ENCODE measurements at regions not wholly inside any gene's neighbourhood (a gene's known extent, or its start where the extent isn't known, plus 50 kb on each side); places are given as distances from the start of the nearest gene placed in this dataset.

DNA sequence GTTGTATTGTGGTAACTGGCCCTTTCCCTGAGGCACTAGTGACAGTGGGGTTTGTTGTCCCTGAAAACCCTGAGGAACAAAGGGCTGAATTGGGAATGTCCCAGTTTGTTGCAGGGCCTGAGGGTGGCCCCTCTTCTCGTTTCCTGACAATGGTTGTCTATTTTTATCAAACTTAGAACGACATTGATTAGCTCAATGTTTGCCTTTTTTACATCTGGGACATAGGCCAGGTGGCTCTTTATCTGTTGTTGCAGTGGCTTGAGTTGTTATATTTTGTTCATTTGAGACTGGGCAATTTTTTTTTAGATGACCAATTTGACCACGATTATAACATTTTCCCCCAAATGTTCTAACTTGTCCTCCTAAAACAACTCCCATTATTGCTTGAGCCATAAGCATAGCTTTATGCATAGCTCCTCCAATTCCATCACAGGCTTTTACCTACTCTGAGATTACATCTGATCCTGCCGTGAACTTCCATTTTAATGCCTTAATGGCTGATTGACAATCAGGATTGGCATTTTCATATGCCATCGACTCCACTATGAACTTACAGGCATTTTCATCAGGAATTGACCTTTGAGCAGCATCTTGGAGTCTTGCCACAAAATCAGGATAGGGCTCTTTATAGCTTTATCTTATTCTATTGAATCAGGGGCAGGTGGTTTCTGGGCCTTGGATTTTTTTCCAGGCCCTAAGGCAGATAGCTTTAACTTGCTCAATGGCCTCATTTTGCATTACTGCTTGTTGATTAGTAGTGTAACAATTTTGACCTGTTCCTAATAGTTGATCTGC is 604.3 kb downstream of the ALG10 start:
- no peak for FAIRE-seq
- no peak overlapping the region for H3K27ac ChIP-seq

More for the DNA sequence above, 604.3 kb downstream of the ALG10 start:
- DNase-seq (ENCODE audit: low read depth in 1 of 2, low spot score in 1 of 2) (no peak), ATAC-seq (no peak)
- ChIA-PET POLR2A (no interaction called here), CTCF (interaction anchor here (1.0 to 1.5 kb wide), 3 partner anchors 502 to 588 kb away, joined by 3 to 5 read pairs (median 5); no protein-coding TSS in a partner anchor)
- Histone ChIP-seq H3K4me3 (no peak overlapping the region), H3K4me1 (no peaks in the 10 kb centered on the region), H3K9me3 (no peaks in the 10 kb centered on the region), H3K4me2 (no peak overlapping the region)
- 7% methylated on average over 5 of the region's 5 CpGs for WGBS (ENCODE audit: missing lambda C conversion rate)
- TF ChIP-seq HOXA7 (CRISPR knock-in tag; IDR thresholded peaks at IDR 0.05) (no peak), EP300 (IDR thresholded peaks at IDR 0.05) (no peak), RNF2 (IDR thresholded peaks at IDR 0.05; ENCODE audit: borderline replicate concordance, low read depth) (no peak), RAD21 (conservative IDR thresholded peaks at IDR 0.05 in 1 of 2, IDR thresholded peaks at IDR 0.05 in 1 of 2) (no peak)
